HG03571 (cell line): ENCODE measurements at regions not wholly inside any gene's neighbourhood (a gene's known extent, or its start where the extent isn't known, plus 50 kb on each side); places are given as distances from the start of the nearest gene placed in this dataset.

Experiments
- ATAC-seq: cut with Tn5 transposase; IDR thresholded peaks from one replicate; pipeline ENCODE4 v1.9.1; 2021; ENCODE audit not compliant: unreplicated experiment

- ATAC-seq: no peak
These were observed 90.8 kb upstream of the TNFAIP3 start for GRCh38 chr6:137776256-137776655.

DNA sequence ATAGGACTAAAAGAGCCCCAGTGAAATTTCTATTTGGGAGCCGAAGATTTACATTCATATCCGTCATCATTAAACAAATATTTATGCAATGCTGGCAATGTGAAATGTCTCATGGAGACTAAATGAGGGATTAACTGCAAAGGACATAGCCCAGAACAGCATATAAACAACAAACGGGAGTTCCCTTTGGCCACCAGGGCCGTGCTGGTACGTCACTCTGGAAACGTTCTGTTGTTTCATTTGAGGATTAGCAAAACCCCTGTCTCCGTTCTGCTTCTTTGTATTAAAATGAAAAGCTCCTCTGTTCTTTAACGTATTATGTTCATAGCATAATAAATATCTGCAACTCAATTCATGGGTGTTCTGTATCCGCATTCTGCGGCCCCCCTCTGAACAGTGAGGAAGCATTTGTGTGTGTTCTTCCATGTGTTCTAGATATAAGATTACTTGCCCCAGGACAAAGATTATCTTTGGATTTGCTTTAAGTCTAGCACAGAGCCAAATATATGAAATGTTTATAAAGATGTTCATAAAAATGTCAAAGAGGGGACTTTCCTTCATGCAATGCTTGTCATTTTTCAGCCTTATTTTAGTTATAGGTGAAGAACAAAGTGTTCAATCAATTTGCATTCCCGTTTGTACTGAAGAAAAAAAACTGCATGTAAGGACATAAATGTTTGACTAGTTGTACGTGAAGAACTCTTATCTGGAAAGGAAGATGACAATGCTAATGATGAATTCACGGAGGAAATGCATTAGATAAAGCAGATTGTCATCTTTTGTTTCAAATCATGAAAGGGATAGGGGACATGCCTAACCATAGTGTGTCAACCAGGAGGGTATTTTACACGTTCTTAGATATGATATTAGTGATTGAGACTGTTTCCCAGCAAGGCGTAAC, 90.0 kb upstream of the TNFAIP3 start:
- no peak for ATAC-seq

DNA sequence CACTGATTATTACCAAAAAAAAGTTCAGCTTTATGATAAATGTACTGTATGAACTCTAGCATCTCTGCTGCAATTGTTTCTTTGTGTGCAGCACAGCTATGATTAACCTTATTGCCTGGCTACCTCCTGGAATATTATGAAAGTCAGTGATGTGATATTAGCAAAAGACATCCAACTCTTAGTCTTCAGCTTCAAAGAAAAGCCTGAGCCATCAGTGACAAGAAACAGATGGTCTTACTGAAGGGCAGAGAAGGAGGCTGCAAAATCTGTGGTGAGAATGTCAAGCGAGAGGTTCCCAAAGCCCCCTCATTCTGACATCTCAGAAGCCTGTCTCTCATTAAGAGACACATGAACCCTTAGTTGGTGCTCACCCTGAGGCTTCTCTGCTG, 89.4 kb upstream of the TNFAIP3 start:
- no peak for ATAC-seq

DNA sequence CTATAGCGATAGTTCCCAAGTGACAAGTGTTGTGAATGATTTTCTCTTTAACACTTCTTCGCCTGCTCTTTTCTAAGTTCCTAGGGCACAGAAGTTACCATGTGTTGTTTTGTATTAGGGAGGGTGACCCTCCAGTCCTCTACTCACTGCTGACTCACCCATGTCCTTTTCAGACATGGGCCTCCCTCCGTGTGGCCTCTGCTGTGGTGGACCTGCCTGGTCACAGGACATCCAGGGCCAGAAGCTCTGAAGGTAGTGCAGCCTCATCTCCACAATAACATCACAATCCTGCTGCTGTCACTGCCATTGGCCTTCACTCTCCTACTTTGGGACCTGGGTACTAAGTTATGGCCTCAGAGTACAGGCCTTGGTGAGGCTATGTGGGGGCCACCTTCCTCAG, 87.1 kb upstream of the TNFAIP3 start:
- ATAC-seq: no peak

DNA sequence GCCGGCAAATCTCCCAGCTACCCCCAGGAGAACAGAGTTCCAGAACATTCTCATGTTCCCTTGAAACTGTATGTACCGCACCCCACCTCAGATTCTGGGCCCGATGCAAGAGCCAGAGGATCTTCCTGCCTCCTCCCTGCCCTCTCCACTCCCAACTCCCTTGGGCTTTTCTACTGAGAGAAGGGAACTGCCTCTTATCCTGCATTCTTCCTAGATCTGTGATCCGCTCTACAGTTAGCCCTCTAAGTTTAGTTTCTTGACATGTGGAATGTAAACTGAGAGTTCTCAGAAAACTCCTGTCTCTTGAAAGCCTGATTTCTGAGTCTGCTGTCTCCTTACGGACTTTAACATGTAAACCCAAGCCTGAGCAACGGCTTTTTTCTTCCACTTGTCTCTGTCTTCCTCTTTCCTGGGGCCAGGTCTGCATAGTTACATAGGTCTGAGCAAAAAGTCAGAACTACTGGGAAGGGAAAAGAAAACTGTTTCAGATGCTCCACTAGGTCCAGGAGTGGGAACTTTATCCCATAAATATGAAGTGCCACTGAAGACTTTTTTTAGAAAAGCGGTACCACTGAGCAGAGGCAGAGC, 86.5 kb upstream of the TNFAIP3 start:
- ATAC-seq: no peak

DNA sequence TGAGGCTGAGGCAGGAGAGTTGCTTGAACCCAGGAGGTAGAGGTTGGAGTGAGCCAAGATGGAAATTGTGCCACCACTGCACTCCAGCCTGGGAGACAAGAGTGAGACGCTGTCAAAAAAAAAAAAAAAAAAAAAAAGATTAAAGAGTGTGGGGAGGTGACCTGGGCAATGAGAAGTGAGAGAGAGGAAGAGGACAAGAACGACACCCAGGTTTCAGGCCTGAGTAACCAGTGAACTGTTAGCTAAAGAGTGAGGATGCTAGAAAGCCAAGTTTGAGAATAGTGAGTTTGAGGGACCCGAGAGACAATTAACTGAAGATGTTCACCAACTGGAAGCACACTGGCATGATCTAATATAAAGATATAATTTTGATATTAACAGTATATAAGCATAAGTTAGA, 85.4 kb upstream of the TNFAIP3 start:
- no peak for ATAC-seq

- no peak for ATAC-seq
These were observed 84.7 kb upstream of the TNFAIP3 start for GRCh38 chr6:137782166-137783039.

DNA sequence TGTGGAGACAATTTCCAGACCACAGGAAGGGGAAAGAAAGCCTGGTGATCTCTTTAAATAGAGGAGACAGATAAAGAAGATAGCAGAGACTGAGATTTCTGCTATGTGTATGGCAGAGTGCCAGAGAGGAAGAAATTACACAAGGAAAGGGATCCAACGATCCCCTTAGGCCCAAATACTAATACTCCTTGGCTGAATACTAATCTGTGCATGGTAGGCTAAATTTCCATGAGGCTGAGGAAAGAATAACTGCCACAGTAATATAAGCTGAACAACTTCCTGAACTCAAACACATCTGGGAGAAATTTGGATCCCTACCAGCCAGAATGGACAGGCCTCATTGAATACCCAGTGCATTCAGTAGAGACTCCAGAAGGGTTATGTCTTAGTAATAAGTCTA, 83.3 kb upstream of the TNFAIP3 start:
- no peak for ATAC-seq

DNA sequence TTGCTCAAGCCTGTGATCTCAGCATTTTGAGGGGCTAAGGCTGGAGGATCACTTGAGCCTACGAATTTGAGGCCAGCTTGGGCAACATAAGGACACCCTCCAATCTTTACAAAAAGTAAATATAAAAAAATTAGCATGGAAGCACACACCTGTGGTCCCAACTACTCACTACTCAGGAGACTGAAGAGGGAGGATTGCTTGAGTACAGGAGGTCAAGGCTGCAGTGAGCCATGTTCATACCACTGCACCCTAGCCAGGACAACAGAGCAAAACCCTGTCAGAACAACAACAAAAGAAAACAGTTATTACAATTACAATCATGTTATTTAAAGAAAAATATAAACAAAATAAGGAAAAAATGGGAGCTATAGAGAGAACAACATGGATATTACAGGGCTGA, 82.5 kb upstream of the TNFAIP3 start:
- ATAC-seq: no peak

- ATAC-seq: no peak
These were observed 80.0 kb upstream of the TNFAIP3 start for GRCh38 chr6:137787016-137787415.

DNA sequence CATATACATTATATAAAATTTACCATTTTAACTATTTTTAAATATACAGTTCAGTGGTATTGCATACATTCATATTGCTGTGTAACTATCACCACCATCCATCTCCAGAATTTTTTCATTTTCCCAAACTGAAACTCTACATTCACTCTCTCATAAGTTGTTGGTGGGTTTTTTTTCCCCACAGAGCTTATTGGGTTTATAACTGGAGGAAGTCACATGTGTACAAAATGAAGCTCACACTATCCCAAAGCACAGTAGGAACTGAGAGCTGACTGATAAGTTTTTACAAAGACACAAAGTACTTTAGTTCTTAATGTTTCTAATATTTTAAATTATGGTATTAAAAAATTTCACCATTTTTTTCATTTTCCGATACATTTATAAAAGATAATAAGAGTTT, 78.8 kb upstream of the TNFAIP3 start:
- ATAC-seq: no peak

DNA sequence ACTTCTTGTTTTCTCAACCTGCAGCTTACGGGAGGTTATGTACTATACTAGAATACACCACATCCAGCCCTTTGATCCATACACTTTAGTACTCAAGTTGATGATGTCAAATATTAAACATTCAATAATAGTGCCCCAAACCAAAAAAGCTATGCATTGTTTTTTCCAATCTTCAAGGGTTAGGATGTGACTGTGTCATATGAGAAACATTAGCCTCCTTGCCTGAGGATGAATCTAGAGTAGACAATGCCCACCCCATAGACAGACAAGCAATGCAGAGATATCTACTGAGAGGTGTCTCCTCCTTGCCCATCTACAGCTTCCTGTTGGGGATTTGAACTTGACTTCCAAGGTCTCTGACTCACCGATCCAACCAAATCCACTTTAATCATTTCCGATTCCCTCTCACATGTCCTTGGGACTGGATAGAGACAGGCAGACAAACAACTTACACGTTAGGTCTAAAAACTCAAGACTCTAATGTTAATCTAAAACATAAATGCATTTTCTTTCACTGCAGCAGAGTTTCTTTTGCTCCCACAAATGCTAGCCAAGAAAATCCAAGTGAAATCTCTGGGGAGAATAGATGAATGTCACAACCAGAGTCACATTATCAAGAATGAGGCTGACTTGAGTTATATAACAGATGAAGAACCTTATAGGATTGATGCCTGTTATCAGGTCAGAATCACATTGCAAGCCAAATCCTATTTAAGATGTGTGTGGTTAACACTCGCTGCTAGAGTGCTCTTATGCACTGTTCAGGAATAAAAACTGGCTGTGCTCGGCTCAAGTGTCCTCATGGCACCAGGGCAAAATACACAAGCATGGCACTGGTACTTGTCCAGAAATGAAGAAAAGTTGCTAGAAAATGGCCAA, 75.5 kb upstream of the TNFAIP3 start:
- no peak for ATAC-seq

GRCh38 chr6:137792160-137793033, 74.7 kb upstream of the TNFAIP3 start:
- ATAC-seq: no peak

- no peak for ATAC-seq
These were observed 73.1 kb upstream of the TNFAIP3 start for GRCh38 chr6:137793805-137794515.

DNA sequence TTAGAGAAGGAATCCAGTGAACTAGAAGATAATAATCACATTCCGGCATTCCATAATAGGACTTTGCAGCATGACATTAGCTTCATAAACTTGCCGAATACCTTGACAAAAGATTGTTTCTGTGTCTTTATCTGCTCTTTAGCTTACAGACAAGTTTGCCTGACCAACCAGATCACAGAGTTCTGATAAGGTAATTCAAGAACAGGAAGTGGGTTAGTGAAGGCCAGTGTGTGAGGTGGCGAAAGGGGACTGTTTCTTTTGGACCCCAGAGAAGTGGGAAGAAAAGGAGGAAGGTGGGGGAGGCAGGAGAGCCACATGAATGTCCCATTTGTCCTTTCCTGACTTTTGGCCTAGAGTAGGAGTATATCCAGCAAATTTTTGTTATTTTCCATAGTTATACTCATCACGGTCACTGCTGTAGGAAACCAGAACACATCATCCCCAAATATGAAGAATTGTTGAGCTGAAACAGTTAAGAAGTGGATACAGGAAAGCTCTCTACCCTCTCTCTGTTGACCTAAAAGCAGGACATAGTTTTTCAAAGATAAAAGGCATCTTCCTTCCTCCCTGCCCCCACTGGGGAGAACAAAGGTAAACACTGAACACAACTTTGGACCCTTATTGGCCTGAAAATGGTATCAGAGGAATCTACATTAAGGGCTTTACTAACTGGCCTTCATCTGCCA, 72.4 kb upstream of the TNFAIP3 start:
- no peak for ATAC-seq

- ATAC-seq: no peak
These were observed 71.6 kb upstream of the TNFAIP3 start for GRCh38 chr6:137795501-137795900.

GRCh38 chr6:137798261-137798660, 68.8 kb upstream of the TNFAIP3 start:
- no peak for ATAC-seq

DNA sequence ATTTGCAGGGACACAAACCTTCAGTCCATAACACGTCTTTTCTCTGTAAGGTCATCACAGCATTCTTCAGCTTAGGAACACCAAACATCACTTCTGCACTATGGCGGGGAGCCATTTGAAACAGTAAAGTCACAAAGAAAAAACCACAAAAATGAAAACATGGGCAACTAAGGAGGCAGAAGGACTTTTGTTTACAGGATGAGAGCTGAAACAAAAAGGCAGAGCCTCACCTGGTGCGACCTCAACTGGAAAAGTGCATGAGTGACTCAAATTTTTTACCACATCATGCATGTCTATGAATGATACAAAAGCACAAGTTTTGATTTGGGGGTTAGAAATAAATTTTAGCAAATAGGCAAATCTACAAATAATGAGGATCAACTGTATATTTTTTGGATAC, 68.2 kb upstream of the TNFAIP3 start:
- ATAC-seq: no peak
